ENCODE measurements at regions not wholly inside any gene's neighbourhood (a gene's known extent, or its start where the extent isn't known, plus 50 kb on each side); places are given as distances from the start of the nearest gene placed in this dataset.

GRCh38 chr14:86038387-86039042, 508.6 kb downstream of the FLRT2 start:
- peak; percentile 74 for TF ChIP-seq CTCF (IDR thresholded peaks at IDR 0.05; ENCODE audit: insufficient read depth, low read depth, low read length)
- TF ChIP-seq EZH2 (IDR thresholded peaks at IDR 0.05; ENCODE audit: insufficient read depth, low read length): no peak
